ENCODE measurements at regions not wholly inside any gene's neighbourhood (a gene's known extent, or its start where the extent isn't known, plus 50 kb on each side); places are given as distances from the start of the nearest gene placed in this dataset.

DNA sequence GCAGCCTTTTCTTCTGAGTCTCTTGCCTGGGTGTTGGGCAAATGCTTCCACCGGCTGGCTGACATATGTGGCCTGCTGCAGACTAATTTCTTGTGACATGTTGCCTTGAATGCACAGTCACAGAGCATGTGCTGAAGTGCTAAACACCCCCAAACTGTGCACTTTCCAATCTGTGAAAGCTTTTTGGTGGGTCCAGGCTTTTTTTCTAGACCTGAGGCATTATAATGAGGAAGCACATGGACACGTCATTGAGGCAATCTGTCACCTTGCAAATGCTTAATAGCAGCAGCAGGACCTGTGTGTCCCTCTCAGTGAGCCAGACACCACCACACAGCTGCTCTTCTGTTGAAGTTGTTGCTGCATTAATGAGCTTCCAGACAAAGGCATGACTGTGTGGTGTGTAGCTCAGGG, 274.7 kb downstream of the ELAVL2 start:
- TF ChIP-seq EZH2phosphoT487 (IDR thresholded peaks at IDR 0.05; ENCODE audit: borderline replicate concordance, low read length) = no peak
- TF ChIP-seq CTCF (IDR thresholded peaks at IDR 0.05; ENCODE audit: low read depth, low read length, poor library complexity, severe bottlenecking) = no peak
- Histone ChIP-seq H3F3A (ENCODE audit: control insufficient read depth, insufficient read depth) (no peaks in the 10 kb centered on the region), H3K9me2 (replicated peaks; ENCODE audit: control insufficient read depth, low read length) (no peaks in the 10 kb centered on the region), H3K9me3 (ENCODE audit: control insufficient read depth, insufficient read depth, low read length) (no peaks in the 10 kb centered on the region), H4K20me1 (ENCODE audit: control insufficient read depth, insufficient read depth, low read depth, low read length) (no peaks in the 10 kb centered on the region), H3K27me3 (ENCODE audit: control insufficient read depth, low read length) (no peaks in the 10 kb centered on the region), H3K79me2 (ENCODE audit: control insufficient read depth, low read length) (no peaks in the 10 kb centered on the region), H3K27ac (ENCODE audit: low read depth, low read length) (no peak overlapping the region), H3K36me3 (ENCODE audit: control insufficient read depth, low read length) (no peaks in the 10 kb centered on the region), H3K4me3 (ENCODE audit: low read length) (no peak overlapping the region), H3K4me1 (ENCODE audit: control insufficient read depth, low read length) (no peaks in the 10 kb centered on the region), H3K4me2 (ENCODE audit: low read length) (no peak overlapping the region)

DNA sequence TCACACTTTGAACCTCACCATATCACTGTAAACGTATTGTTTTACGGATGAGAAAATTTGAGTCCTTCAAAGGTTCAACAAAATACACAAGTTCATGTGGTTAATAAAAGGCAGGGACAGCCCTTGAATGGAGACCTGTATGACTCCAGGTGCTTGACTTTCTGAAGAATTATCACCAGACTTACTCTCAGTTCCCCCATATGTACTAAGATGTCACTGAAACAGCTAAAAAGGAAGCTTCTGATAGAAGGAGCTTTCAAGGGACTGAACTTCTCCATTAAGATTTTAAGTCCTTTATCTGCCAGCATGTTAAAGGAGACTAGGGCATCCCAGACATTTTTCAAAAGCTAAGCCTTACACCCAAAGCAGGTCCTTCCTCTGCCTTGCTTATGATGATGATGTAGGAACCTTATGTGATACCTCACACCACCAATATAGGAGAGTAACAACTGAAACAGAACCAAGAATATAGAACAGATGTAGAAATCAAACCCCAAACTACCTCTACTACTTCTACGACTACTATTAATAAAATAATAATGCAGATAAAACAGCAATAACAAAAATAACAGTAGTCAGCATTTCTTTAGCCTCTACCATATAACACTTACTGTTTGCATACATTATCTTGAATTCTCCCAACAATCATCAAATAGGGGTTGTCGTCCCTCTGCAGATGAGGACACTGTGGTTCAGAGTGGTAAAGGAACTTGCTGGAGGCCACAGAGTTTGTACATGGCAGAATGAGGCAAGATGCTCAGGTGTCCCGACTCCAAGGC, 273.9 kb downstream of the ELAVL2 start:
- Histone ChIP-seq H3K27ac (ENCODE audit: low read depth, low read length) (no peak overlapping the region), H3K4me2 (ENCODE audit: low read length) (no peak overlapping the region), H3K27me3 (ENCODE audit: control insufficient read depth, low read length) (no peaks in the 10 kb centered on the region), H3K79me2 (ENCODE audit: control insufficient read depth, low read length) (no peaks in the 10 kb centered on the region), H3F3A (ENCODE audit: control insufficient read depth, insufficient read depth) (no peaks in the 10 kb centered on the region), H3K36me3 (ENCODE audit: control insufficient read depth, low read length) (no peaks in the 10 kb centered on the region), H3K9me2 (replicated peaks; ENCODE audit: control insufficient read depth, low read length) (no peaks in the 10 kb centered on the region), H3K9me3 (ENCODE audit: control insufficient read depth, insufficient read depth, low read length) (no peaks in the 10 kb centered on the region), H3K4me1 (ENCODE audit: control insufficient read depth, low read length) (no peaks in the 10 kb centered on the region), H3K4me3 (ENCODE audit: low read length) (no peak overlapping the region), H4K20me1 (ENCODE audit: control insufficient read depth, insufficient read depth, low read depth, low read length) (no peaks in the 10 kb centered on the region)
- TF ChIP-seq EZH2phosphoT487 (IDR thresholded peaks at IDR 0.05; ENCODE audit: borderline replicate concordance, low read length) = no peak
- TF ChIP-seq CTCF (IDR thresholded peaks at IDR 0.05; ENCODE audit: low read depth, low read length, poor library complexity, severe bottlenecking) = no peak

DNA sequence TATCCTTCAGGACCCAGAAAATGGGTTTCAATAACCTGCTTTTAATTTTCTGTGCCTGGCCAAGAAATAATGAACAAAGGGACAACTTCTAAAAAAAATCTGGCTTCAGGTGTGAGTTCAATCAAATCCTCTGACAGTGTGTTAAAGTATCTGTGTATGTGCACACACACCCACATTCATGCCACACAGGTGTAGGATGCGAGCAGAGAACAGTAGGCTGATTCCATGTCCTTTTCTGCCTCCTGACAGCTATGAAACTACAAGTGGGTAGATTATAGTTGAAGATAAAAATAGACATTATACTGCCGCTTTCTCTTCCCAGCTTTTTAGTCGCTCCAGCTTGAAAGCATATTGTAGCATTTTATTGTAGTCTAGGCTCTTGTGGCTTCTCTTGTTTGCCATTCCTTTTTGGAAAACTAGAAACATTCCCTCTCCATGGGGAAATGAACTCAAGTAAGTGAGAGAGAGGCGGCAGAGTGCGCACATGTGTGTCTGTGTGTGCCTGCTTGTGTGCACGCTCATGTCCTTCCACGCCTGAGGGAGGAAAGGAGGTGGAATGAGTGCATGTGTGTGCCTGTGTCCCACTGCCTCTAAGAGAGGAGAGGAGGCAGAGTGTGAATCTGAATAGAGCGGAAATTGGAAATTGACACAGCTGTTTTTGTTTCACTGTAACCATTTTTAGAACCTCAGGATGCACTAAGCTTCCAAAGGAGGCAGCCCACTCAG, 273.0 kb downstream of the ELAVL2 start:
- no peaks in the 10 kb centered on the region for H3F3A ChIP-seq (ENCODE audit: control insufficient read depth, insufficient read depth)
- no peaks in the 10 kb centered on the region for H3K9me2 ChIP-seq (replicated peaks; ENCODE audit: control insufficient read depth, low read length)
- H3K27me3 ChIP-seq (ENCODE audit: control insufficient read depth, low read length) = no peaks in the 10 kb centered on the region
- H3K9me3 ChIP-seq (ENCODE audit: control insufficient read depth, insufficient read depth, low read length) = no peaks in the 10 kb centered on the region
- TF ChIP-seq EZH2phosphoT487 (IDR thresholded peaks at IDR 0.05; ENCODE audit: borderline replicate concordance, low read length) (no peak), CTCF (IDR thresholded peaks at IDR 0.05; ENCODE audit: low read depth, low read length, poor library complexity, severe bottlenecking) (no peak)
- no peaks in the 10 kb centered on the region for H3K36me3 ChIP-seq (ENCODE audit: control insufficient read depth, low read length)
- no peak overlapping the region for H3K4me3 ChIP-seq (ENCODE audit: low read length)
- no peak overlapping the region for H3K4me2 ChIP-seq (ENCODE audit: low read length)
- H3K27ac ChIP-seq (ENCODE audit: low read depth, low read length) = no peak overlapping the region
- no peaks in the 10 kb centered on the region for H3K4me1 ChIP-seq (ENCODE audit: control insufficient read depth, low read length)
- no peaks in the 10 kb centered on the region for H4K20me1 ChIP-seq (ENCODE audit: control insufficient read depth, insufficient read depth, low read depth, low read length)
- H3K79me2 ChIP-seq (ENCODE audit: control insufficient read depth, low read length) = no peaks in the 10 kb centered on the region

All from DOHH2 (cell line).